Activated CD8-positive, alpha-beta memory T cell treated with anti-CD3 and anti-CD28 coated beads, Interleukin-2, amount 50 U/mL, for 4 hours (primary cell): ENCODE measurements at regions not wholly inside any gene's neighbourhood (a gene's known extent, or its start where the extent isn't known, plus 50 kb on each side); places are given as distances from the start of the nearest gene placed in this dataset.

ENCODE experiments used
- DNase-seq: peaks from one replicate; pipeline ENCODE4 v3.0.0-alpha.2; 2020

DNA sequence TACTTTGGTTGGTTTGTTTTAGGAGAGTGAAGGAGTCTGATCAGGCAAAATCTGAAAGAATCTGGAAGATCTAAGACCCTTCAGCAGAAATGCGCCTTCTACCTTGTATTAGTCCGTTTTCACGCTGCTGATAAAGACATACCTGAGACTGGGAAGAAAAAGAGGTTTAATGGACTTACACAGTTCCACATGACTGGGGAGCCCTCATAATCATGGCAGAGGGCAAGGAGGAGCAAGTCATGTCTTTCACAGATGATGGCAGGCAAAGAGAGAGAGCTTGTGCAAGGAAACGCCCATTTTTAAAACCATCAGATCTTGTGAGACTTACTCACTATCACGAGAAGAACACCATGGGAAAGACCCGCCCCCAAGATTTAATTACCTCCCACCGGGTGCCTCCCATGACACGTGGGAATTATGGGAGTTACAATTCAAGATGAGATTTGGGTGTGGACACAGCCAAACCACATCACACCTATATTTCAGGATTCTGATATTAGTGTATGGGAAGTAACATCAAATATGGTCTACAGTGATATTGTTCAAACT, 99.3 kb downstream of the GLUL start:
- DNase-seq = no peak

- DNase-seq = no peak
Measured at GRCh38 chr1:182291584-182292192, 99.9 kb downstream of the GLUL start.

DNA sequence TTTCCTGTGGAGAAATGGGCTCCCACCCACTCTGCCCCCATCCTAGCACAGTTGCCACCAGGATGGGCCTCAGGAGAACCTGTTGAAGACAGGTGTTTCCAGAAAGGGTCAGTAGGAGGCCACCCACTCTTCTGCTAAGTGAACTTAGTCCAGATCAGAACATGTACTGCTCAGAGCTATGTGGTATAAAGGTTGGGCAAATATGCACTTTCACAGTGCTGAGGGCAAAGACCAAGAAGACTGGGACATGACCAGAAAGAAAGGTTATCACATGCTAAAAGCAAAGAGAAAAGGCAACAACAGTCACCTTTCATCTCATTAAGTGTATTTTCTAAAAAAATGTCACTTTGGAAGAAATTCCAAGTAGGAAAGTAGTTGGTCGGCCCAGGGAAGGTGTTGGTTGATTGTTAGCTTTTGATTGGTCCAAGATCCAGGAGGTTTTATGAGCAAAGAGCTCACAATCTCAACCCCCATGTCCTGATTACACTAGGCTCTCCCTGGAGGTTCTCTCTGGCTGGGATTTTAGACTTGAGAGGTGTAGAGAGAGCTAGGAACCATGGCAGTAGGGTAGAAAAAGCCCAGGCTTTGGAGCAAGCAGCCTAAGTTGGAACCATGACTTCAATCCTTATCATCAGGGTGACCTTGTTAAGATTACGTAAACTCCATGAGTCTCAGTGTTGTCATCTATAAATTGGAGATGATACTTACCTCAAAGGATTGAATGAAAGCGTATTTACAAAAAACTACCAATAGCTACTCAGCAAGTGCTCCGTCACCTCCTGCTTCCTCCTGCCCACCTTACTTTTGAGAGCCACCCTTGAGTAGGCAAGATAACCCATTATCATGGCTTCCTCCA, 102.6 kb downstream of the GLUL start:
- DNase-seq = no peak

GRCh38 chr1:182286761-182287160, 104.8 kb downstream of the GLUL start:
- DNase-seq = no peak

- no peak for DNase-seq
Measured at GRCh38 chr1:182283746-182284544, 107.6 kb downstream of the GLUL start.

DNA sequence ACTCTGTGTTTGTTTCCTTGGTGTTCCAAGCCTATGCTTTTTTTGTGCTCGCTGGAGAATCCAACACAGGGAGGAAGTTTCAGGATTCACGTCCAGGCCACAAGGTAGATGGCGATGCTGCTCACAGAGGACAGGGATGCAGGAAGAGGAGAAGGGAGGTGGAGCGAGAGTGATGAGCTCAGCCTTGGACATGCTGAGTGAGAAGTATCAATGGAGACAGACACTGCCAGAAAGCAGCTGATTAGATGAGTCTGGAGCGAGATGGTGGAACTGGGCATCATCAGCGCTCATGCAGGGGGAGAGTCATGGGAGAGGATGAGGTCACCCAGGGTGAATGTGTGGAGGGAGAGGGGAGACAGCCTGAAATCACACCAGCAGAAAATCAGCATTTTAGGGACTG, 110.0 kb downstream of the GLUL start:
- no peak for DNase-seq

DNA sequence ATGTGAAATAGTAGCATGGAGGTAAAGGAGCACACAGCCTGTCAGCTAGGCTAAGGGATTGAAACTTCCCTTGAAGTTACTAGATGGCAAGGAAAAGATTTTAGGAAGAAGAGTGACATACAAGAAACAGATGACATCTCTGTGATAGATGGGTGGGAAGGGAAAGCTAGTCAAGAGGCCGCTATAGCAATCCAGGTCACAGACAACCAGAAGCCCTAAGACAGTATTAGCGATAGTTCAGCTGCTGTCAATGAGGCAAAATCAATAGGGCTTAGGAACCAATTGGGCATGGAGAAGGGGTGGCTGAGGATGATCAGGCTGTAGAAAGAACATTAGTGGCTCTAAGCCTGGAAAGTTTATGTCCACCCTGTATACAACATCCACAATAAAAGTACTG, 111.1 kb downstream of the GLUL start:
- DNase-seq = no peak

GRCh38 chr1:182279724-182280503, 111.7 kb downstream of the GLUL start:
- no peak for DNase-seq

DNA sequence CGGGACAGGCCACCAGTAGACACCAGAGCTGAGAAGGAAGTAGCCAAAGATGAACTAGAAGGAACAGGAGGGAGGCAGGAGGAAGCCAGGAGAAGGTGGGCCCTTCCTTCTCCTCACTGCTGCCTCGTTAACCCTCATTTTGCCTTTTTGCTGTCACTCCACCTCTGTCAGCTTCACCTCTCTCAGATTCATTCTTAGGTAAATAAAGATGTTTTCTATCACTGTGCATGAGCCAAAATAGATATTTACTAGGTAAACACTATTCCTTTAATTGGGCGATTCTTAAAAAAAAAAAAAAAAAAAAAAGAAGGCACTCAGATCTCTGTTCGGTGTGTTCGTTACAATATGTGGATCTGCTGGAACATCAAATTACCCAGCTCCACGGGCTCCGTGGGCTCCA, 112.3 kb downstream of the GLUL start:
- no peak for DNase-seq

DNA sequence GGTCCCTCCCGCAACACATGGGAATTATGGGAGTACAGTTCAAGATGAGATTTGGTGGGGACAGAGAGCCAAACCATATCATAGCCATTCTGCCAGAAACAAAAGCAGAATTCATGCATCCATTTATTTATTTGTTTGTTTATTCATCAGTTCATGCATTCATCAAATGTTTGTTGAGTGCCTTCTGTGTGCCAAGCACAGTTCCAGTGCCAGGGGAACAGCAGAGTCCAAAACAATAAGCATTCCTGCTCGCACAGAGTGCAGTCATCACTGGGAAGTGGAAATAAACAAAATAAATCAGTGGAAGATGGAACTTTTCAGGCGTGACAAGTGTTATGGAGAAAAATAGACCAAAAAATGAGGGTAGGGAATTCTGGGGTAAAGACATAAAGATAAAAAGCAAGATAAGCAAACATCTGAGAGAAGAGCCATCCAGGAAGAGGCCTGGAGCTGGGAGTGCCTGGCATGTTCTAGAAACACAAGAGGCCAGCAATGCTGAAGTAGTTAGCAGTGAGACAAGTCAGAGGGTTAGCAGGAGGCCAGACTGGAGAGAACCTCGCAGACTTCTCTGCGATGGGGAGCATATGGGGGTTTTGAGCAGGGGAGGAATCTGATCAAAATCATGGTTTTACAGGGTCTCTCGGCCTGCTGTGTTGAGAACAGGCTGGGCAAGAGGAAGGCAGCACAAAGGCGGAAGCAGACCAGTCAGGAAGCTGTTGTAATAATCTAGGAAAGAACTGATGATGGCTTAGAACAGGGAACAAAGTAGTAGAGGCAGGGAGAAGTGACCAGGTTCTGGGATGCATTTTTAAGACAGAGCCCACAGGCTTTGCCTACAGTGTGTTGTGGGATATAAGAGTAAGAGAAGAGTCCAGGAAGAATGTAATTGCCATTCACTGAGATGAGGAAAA, 113.2 kb downstream of the GLUL start:
- DNase-seq = no peak

DNA sequence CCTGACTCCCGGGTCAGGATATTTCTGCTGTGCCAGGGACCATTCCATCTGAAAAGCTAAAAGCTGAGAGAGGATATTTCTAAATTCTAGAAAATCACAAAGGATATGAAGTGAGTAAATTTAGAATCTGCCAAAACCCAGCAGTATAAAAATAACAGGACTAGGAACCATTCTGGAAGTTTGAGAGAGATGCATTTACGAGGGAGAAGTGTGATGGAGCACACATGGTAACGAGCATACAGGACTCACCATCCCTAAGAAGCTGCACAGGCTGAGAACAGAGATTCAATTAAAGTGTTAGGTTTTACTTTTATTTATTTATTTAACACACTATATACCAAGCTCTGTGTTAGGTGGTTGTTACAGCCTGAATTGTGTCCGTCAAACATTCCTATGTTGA, 116.3 kb downstream of the GLUL start:
- no peak for DNase-seq

DNA sequence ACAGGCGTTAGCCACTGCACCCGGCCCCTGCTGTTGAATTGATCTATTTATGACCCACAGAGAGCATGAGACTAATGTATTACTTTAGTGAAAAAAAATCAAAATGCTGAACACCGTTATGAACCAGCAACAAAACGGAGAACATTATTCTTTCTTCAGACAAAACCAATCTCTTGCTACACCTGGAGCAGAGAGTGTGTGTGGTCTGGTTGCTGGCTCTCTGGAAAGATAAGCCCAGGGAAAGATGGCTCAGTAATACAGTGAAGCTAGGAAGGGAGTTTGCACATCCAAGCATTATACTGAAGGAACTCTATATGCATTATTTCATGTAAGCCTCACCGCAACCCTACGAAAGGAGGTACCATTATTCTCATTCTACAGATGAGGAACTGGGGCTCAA, 117.0 kb downstream of the GLUL start:
- no peak for DNase-seq

DNA sequence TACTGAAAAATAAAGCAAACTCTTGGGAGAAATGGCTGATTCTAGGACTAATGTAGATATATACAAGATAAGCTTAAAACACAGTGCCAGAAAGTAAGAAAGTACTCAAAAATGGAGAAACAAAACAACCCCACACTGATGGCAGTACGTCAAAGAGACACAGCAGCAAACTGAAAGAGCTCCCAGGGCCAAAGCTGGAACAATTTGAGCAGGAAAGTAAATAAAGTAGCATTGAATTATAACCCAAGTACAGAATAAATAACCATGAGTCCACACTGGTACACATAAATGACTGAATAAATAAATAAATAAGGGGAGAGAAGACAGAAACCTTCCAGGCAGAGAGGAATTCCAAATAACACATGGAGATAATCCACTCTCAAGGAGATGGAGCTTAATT, 120.9 kb downstream of the GLUL start:
- DNase-seq = no peak

DNA sequence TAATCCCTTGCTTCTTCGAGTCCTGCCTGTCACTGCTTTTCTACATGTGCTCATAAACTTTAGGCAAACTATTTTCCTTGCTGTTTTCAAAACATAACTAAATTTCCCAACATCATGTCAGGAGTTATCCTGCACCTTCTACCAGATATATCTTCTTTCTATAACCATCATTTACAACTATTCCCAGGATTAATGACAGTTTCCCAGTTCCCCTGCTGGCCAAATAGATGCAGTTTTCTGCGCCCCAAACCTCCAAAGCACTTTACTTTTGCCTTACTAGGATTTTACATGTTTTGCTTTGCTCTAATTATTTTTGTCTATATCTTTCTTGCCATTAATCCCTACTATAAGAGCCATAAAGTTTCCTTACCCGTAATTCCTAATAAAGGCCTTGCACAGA, 122.5 kb downstream of the GLUL start:
- DNase-seq = no peak

GRCh38 chr1:182268669-182269068, 122.9 kb downstream of the GLUL start:
- no peak for DNase-seq

GRCh38 chr1:182264185-182264584, 127.4 kb downstream of the GLUL start:
- no peak for DNase-seq

GRCh38 chr1:182263706-182264105, 127.9 kb downstream of the GLUL start:
- DNase-seq = no peak

GRCh38 chr1:182262425-182262824, 129.2 kb downstream of the GLUL start:
- no peak for DNase-seq

DNA sequence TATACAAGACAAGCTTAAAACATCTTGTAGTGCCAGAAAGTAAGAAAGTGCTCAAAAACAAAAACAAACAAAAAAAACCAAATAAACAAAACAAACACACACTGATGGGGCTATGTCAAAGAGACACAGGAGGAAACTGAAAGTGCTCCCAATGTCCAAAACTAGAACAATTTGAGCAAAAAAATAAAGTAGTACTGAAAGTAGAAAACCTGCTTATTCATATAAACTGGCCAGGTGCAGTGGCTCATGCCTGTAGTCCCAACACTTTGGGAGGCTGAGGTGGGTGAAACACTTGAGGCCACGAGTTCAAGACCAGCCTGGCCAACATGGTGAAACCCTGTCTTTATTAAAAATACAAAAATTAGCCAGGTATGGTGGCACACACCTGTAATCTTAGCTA, 129.9 kb downstream of the GLUL start:
- no peak for DNase-seq

- DNase-seq = no peak
Measured at GRCh38 chr1:182260516-182260915, 131.1 kb downstream of the GLUL start.

DNA sequence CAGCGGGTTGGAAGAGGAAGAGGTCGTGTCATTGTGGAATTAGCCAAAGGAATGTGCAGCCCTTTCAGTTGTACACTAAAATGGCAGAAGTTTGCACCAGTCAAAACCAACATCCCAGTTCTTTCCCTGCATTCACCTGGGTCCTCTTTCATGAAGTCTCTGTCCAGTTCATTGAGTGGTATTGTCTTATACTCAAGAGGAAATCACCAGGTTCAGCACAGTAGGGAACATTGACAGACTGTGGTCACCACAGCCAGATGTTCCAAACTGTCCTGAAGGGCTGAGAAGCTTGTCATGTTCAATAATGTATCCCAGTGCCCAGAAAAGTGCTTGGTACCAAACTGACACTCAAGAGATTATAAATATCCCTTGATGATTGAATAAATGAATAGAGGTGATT, 131.6 kb downstream of the GLUL start:
- no peak for DNase-seq
